HK-2 (cell line): ENCODE measurements at regions not wholly inside any gene's neighbourhood (a gene's known extent, or its start where the extent isn't known, plus 50 kb on each side); places are given as distances from the start of the nearest gene placed in this dataset.

ENCODE experiments used
- DNase-seq: peaks from one replicate; pipeline ENCODE4 v3.0.0-alpha.2; 2018; ENCODE audit not compliant: unreplicated experiment

GRCh38 chr2:8536686-8537561 lies 144.9 kb upstream of the ID2 start:
- no peak for DNase-seq

- no peak for DNase-seq
These were observed 144.2 kb upstream of the ID2 start for GRCh38 chr2:8537562-8538155.

- no peak for DNase-seq
These were observed 143.3 kb upstream of the ID2 start for GRCh38 chr2:8538531-8538930.

- no peak for DNase-seq
These were observed 142.8 kb upstream of the ID2 start for GRCh38 chr2:8538931-8539621.

- no peak for DNase-seq
These were observed 141.9 kb upstream of the ID2 start for GRCh38 chr2:8539743-8540551.

GRCh38 chr2:8540552-8541055 lies 141.3 kb upstream of the ID2 start:
- DNase-seq, result no peak

GRCh38 chr2:8541223-8541622 lies 140.6 kb upstream of the ID2 start:
- DNase-seq, result no peak

- no peak for DNase-seq
These were observed 140.2 kb upstream of the ID2 start for GRCh38 chr2:8541636-8542035.

- DNase-seq, result no peak
These were observed 139.3 kb upstream of the ID2 start for GRCh38 chr2:8542381-8543059.

- DNase-seq, result no peak
These were observed 138.8 kb upstream of the ID2 start for GRCh38 chr2:8543060-8543382.

- DNase-seq, result peak; percentile 63
These were observed 138.3 kb upstream of the ID2 start for GRCh38 chr2:8543383-8544170.

GRCh38 chr2:8544171-8544785 lies 137.6 kb upstream of the ID2 start:
- no peak for DNase-seq

GRCh38 chr2:8544786-8545694 lies 136.8 kb upstream of the ID2 start:
- DNase-seq, result no peak

- DNase-seq, result no peak
These were observed 135.9 kb upstream of the ID2 start for GRCh38 chr2:8545695-8546611.

- DNase-seq, result no peak
These were observed 135.1 kb upstream of the ID2 start for GRCh38 chr2:8546612-8547283.

- no peak for DNase-seq
These were observed 134.4 kb upstream of the ID2 start for GRCh38 chr2:8547284-8548064.
